Epithelial cell of esophagus (primary cell): ENCODE measurements at regions not wholly inside any gene's neighbourhood (a gene's known extent, or its start where the extent isn't known, plus 50 kb on each side); places are given as distances from the start of the nearest gene placed in this dataset.
A peak's percentile ranks its signal among the peaks of the same experiment; 100 is the strongest.

Source experiments
- DNase-seq: peaks from one replicate; pipeline ENCODE4 v3.0.0; 2010; ENCODE audit warnings: low read depth
- H3K4me3 ChIP-seq: 2 replicates; pipeline ENCODE4 v1.5.1; 2011; ENCODE audit warnings: mild to moderate bottlenecking, low read length, control low read depth
- CTCF ChIP-seq: IDR thresholded peaks from 2 replicates; pipeline ENCODE4 v1.5.1; 2011; ENCODE audit warnings: low read depth, mild to moderate bottlenecking, low read length, control low read depth, inconsistent platforms; ENCODE audit not compliant: insufficient read depth; ENCODE audit errors: missing control alignments

GRCh38 chr3:143201870-143202752 is 82.5 kb downstream of the CHST2 start:
- TF ChIP-seq CTCF: no peak
- no peak for DNase-seq
- H3K4me3 ChIP-seq: no peak overlapping the region

- H3K4me3 ChIP-seq: no peak overlapping the region
- TF ChIP-seq CTCF: no peak
- DNase-seq: no peak
Measured at GRCh38 chr3:143203142-143203541, 83.6 kb downstream of the CHST2 start.

GRCh38 chr3:143203848-143204247 is 84.3 kb downstream of the CHST2 start:
- no peak overlapping the region for H3K4me3 ChIP-seq
- no peak for TF ChIP-seq CTCF
- DNase-seq: peak; percentile 57

- TF ChIP-seq CTCF: no peak
- no peak overlapping the region for H3K4me3 ChIP-seq
- DNase-seq: no peak
Measured at GRCh38 chr3:143206955-143207337, 87.4 kb downstream of the CHST2 start.

GRCh38 chr3:143207338-143207961 is 87.9 kb downstream of the CHST2 start:
- DNase-seq: no peak
- no peak for TF ChIP-seq CTCF

GRCh38 chr3:143208976-143209714 is 89.6 kb downstream of the CHST2 start:
- no peak overlapping the region for H3K4me3 ChIP-seq
- TF ChIP-seq CTCF: no peak
- DNase-seq: no peak

More at GRCh38 chr3:143207338-143207961, 87.9 kb downstream of the CHST2 start:
- no peak overlapping the region for H3K4me3 ChIP-seq
